G401 (cell line): ENCODE measurements at regions not wholly inside any gene's neighbourhood (a gene's known extent, or its start where the extent isn't known, plus 50 kb on each side); places are given as distances from the start of the nearest gene placed in this dataset.
"Not testable (repeated sequence)": the region's sequence is repeated elsewhere in the genome, so short reads cannot be mapped to it uniquely, and the experiment has no call there.

Source experiments
- DNase-seq: peaks from one replicate; pipeline ENCODE4 v3.0.0-alpha.2; 2015; ENCODE audit warnings: low spot score
- in situ Hi-C: cut with HindIII; loops from 2 replicates; pipeline ENCODE4 v1.10.0; 2016; ENCODE audit warnings: low sequenced_read_pairs, mixed read lengths

DNA sequence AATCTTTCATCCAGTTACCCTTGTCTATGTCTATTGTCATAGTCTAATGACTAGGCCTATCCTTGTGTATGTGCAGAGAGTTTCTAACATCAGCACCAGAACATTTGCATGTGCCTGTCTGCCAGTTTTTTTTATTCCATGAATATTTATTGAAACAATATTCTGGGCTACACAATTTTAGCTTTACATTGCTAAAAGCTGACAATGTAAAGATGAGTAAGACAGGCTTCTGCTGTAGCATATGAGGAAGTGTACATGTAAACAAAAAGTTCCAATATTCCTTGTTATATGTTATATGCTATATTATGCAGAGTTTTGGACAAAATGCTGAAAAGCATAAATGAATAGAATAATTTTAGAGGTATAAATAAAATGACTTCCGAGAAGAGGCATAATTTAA is 357.7 kb downstream of the NYAP2 start:
- no peak for DNase-seq
- in situ Hi-C loops: no loop called here

DNA sequence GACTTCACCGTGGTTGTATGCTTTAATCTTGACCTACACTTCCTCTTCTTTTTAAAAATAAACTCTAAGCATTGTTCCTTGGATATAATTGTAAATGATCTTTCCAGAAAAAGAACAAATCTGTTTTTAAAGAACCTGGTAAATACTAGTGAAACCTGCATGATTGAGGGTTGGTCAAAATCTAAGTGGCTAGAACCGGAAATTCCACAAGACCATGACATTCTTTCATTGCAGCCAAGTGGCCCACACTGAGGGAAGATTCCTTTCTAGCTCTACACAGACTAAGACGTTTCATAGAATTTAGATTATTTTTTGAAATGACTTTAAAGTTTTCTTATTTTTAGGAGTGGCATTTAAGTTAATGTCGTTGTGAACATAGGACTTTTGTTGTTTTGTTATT is 356.7 kb downstream of the NYAP2 start:
- DNase-seq: no peak
- in situ Hi-C loops: no loop called here

DNA sequence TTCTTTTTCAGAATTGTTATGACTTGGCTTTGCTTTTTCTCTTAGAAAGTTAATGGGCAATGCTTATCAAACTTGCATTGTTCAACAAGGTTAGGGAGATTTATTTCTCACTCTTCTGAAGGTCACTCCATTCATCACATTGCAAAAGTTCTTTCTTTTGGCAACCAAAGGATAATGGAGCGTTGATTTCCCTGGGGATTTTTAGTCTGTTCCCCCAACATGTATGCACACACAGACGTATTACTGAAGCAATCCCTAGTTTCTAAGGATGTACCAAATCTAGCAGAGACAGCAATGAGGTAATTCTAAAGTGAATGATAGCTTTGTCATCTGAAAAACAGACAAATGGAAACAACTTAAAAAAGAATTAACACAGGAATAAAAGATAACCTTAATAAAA is 349.1 kb downstream of the NYAP2 start:
- DNase-seq: no peak
- in situ Hi-C loops: no loop called here

DNA sequence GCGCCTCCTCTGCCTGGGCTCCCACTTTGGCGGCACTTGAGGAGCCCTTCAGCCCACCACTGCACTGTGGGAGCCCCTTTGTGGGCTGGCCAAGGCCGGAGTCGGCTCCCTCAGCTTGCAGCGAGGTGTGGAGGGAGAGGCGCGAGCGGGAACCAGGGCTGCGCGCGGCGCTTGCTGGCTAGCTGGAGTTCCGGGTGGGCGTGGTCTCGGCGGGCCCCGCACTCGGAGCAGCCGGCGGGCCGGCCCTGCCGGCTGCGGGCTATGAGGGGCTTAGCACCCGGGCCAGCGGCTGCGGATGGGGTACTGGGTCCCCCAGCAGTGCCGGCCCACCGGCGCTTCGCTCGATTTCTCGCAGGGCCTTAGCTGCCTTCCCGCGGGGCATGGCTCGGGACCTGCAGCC is 344.5 kb downstream of the NYAP2 start:
- in situ Hi-C loops, DNase-seq: not testable (repeated sequence)

DNA sequence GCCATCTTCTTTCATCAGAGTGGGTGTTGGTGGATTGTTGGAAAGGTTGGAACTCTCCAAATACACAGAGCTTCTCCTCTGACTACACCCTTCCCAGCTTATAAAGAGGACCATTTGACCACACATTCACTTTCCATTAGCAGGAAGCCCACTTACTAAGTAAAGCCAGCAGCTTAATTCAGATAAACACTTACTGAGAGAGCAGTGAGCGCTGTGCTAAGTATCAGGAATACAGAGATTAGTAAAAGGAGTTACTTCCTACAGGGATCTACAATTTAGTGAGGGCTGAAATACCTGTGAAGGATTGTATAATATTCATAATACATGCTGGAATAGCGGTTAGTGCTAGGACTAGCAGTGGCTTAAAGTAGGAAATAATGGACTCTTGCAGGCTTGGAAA is 343.0 kb downstream of the NYAP2 start:
- in situ Hi-C loops: no loop called here
- DNase-seq: no peak

DNA sequence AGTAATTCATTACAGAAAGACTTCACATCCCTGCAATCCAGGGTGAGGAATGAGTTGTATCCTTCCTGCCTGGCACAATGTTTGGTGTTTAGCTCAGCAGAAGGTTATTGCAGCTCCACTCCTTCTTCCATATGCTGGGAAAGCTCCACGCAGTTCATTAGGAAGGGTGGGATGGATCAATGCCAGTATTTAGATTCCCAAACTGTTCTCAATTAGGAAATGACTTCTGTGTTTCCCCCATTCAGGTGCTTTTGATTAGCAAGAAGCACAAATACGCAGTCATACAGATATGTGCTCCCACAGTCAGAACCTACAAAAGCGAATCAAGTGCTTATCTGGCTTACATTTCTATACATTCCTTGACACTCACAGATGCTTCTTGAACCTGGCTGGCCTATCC is 340.6 kb downstream of the NYAP2 start:
- in situ Hi-C loops: no loop called here
- DNase-seq: no peak

DNA sequence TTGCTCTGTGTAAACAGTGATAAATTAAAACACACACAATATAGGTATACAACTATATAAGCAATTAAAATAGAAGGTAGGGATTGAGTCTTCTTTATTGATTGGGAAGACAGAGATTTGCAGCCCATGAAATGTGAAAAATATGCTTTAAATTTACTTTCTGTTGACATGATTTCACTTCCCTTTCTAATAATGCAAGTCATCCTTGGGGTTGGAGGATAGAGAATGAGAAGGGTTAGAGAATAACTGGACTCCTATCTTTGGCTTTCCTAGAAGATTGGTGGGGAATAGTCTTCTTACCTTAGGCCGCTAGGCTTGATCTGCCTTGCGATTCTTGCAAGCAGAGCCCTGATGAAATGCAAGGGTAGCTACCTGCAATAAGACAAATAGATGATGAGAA is 339.8 kb downstream of the NYAP2 start:
- DNase-seq: no peak
- in situ Hi-C loops: no loop called here

DNA sequence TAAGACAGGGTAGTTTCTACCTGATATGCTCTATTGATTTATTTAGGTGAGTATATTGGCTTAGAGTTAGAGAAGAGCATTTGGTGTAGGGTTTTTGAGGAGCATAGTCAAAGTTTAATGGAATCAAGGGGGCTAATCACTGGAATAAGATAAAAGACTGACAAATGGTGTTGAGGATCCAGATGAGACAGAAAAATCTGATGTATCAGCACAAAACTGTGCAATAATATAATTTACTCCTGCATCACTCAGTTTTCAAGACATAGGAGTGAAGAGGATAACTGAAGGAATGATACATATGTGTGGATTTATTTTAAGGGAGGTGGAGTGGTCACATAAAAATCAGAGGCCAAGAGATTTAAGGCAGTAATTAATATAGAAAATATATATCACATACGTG is 339.2 kb downstream of the NYAP2 start:
- no peak for DNase-seq
- in situ Hi-C loops: no loop called here

DNA sequence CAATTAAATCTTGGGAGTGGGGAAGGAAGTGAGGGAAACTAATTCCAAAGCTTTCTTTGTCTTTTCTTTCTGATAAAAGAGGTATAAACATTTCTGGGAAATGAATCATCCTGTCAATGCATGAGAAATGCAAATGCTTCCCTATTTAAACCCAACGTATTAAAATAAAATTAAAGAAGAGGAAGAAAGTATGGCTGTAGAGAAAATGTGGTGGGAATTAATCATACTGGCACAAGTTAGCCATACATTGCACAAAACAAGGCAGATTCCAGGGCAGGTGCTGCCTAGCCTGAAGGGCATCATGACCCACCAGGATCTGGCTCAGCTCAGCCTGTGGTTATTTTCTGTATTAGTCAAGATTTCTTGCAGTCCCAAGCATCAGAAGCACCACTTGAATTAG is 338.0 kb downstream of the NYAP2 start:
- peak; percentile 6 for DNase-seq
- in situ Hi-C loops: no loop called here

DNA sequence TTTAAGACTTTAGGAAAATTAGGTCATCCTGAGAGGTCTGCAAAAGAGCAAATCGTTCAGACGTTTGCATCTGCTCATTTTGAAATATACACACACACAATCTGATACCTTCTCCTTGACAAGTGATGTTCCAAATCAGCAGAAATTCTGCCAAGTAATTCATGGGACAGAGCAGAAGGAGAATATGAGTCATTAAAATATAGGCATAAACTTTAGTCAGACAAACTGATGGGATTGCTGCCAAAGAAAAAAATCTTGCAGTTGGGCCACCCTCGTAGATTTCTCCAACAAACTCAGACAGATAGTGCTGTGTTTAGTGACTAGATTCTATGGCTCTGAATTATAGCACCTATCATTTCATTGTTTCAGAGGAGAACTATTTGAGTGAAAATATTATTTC is 336.3 kb downstream of the NYAP2 start:
- in situ Hi-C loops: no loop called here
- no peak for DNase-seq

DNA sequence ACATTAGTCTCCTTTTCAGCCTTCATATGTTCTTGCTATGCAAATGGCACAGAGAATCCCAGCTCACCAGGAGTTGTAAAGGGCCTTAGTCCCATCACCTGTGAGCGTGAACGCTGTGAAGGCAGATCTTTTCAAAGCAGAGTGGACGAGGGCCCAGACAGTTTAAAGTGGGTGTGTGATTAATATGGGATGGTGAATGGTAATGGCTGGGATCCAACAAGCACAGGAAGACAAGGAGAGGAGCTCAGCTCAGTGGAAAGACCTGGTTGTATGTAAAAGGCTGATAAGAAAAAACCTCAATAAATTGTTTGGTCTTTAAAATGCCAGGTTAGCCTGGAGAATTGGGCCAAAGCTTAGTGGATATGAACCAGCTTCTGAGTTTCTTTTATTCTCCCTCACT is 326.2 kb downstream of the NYAP2 start:
- in situ Hi-C loops: no loop called here
- no peak for DNase-seq
